KMS-11 (cell line): ENCODE measurements at regions not wholly inside any gene's neighbourhood (a gene's known extent, or its start where the extent isn't known, plus 50 kb on each side); places are given as distances from the start of the nearest gene placed in this dataset.

Experiments
- H2AFZ ChIP-seq: fragments of 200-600 bp; sonication (generic); 2 replicates; pipeline ENCODE4 v1.6.1; 2016; ENCODE audit warnings: antibody characterized with exemption, mixed run types, low read depth
- H3K27ac ChIP-seq: fragments of 200-600 bp; sonication (generic); 2 replicates; pipeline ENCODE4 v1.6.1; 2016; ENCODE audit warnings: mild to moderate bottlenecking, mixed run types
- H3K27me3 ChIP-seq: fragments of 200-600 bp; sonication (generic); 2 replicates; pipeline ENCODE4 v1.6.1; 2017; ENCODE audit warnings: mild to moderate bottlenecking, low read depth, mixed run types, moderate library complexity; ENCODE audit not compliant: insufficient read depth
- H3K36me3 ChIP-seq: fragments of 200-600 bp; sonication (generic); 2 replicates; pipeline ENCODE4 v1.6.1; 2017; ENCODE audit warnings: mild to moderate bottlenecking, mixed run types; ENCODE audit not compliant: insufficient read depth
- H3K4me1 ChIP-seq: fragments of 200-600 bp; sonication (generic); 2 replicates; pipeline ENCODE4 v1.6.1; 2016; ENCODE audit warnings: mild to moderate bottlenecking, low read depth, mixed run types; ENCODE audit not compliant: poor library complexity, severe bottlenecking
- H3K4me2 ChIP-seq: fragments of 200-600 bp; sonication (generic); 2 replicates; pipeline ENCODE4 v1.7.0; 2016; ENCODE audit warnings: mild to moderate bottlenecking, mixed run types
- H3K4me3 ChIP-seq: fragments of 200-600 bp; sonication (generic); IDR thresholded peaks from 2 replicates; pipeline ENCODE4 v1.6.1; 2017; ENCODE audit warnings: low read depth, low read length, mixed read lengths; ENCODE audit not compliant: insufficient read depth
- H3K79me2 ChIP-seq: fragments of 200-600 bp; sonication (generic); 2 replicates; pipeline ENCODE4 v1.6.1; 2016; ENCODE audit warnings: low read depth, mixed run types; ENCODE audit not compliant: insufficient read depth
- H3K9ac ChIP-seq: fragments of 200-600 bp; sonication (generic); 2 replicates; pipeline ENCODE4 v1.6.1; 2016; ENCODE audit warnings: mild to moderate bottlenecking, mixed run types
- H4K20me1 ChIP-seq: fragments of 200-600 bp; sonication (generic); 2 replicates; pipeline ENCODE4 v1.6.1; 2016; ENCODE audit warnings: mild to moderate bottlenecking, mixed run types; ENCODE audit not compliant: insufficient read depth
- CTCF ChIP-seq: fragments of 200-600 bp; sonication (generic); conservative IDR thresholded peaks from 2 replicates; pipeline ENCODE4 v1.6.1; 2017; ENCODE audit warnings: low read depth, mild to moderate bottlenecking, antibody characterized with exemption, low read length, moderate library complexity, mixed read lengths

GRCh38 chr10:78492424-78492823 lies 458.8 kb downstream of the RPS24 start:
- H3K79me2 ChIP-seq: no peaks in the 10 kb centered on the region
- H3K27ac ChIP-seq: no peak overlapping the region
- no peak overlapping the region for H3K4me2 ChIP-seq
- no peak overlapping the region for H3K9ac ChIP-seq
- H3K27me3 ChIP-seq: no peaks in the 10 kb centered on the region
- no peak overlapping the region for H3K4me3 ChIP-seq
- TF ChIP-seq CTCF: no peak
- H2AFZ ChIP-seq: no peak overlapping the region
- H3K4me1 ChIP-seq: no peaks in the 10 kb centered on the region
- no peaks in the 10 kb centered on the region for H4K20me1 ChIP-seq
- no peaks in the 10 kb centered on the region for H3K36me3 ChIP-seq

- H4K20me1 ChIP-seq: no peaks in the 10 kb centered on the region
Measured at GRCh38 chr10:78494179-78494578, 460.5 kb downstream of the RPS24 start.

GRCh38 chr10:78502210-78502936 lies 468.7 kb downstream of the RPS24 start:
- Histone ChIP-seq H3K27ac (no peak overlapping the region), H3K79me2 (no peaks in the 10 kb centered on the region), H3K4me3 (no peak overlapping the region), H3K4me2 (no peak overlapping the region), H3K4me1 (no peaks in the 10 kb centered on the region), H3K27me3 (no peaks in the 10 kb centered on the region), H3K36me3 (no peaks in the 10 kb centered on the region), H2AFZ (no peak overlapping the region), H3K9ac (no peak overlapping the region), H4K20me1 (no peaks in the 10 kb centered on the region)
- TF ChIP-seq CTCF: no peak

More at GRCh38 chr10:78494179-78494578, 460.5 kb downstream of the RPS24 start:
- no peak overlapping the region for H2AFZ ChIP-seq
- no peak for TF ChIP-seq CTCF
- H3K27me3 ChIP-seq: no peaks in the 10 kb centered on the region
- no peaks in the 10 kb centered on the region for H3K36me3 ChIP-seq
- no peaks in the 10 kb centered on the region for H3K79me2 ChIP-seq
- no peak overlapping the region for H3K4me2 ChIP-seq
- H3K27ac ChIP-seq: no peak overlapping the region
- H3K9ac ChIP-seq: no peak overlapping the region
- no peaks in the 10 kb centered on the region for H3K4me1 ChIP-seq
- H3K4me3 ChIP-seq: no peak overlapping the region

GRCh38 chr10:78504181-78504580 lies 470.5 kb downstream of the RPS24 start:
- Histone ChIP-seq H4K20me1 (no peaks in the 10 kb centered on the region), H3K27me3 (no peaks in the 10 kb centered on the region), H3K9ac (no peak overlapping the region), H3K36me3 (no peaks in the 10 kb centered on the region), H3K4me3 (no peak overlapping the region), H2AFZ (no peak overlapping the region), H3K4me2 (no peak overlapping the region), H3K27ac (no peak overlapping the region), H3K4me1 (no peaks in the 10 kb centered on the region), H3K79me2 (no peaks in the 10 kb centered on the region)
- TF ChIP-seq CTCF: no peak
